GM12878 (cell line): ENCODE measurements at regions not wholly inside any gene's neighbourhood (a gene's known extent, or its start where the extent isn't known, plus 50 kb on each side); places are given as distances from the start of the nearest gene placed in this dataset.
"Not testable (repeated sequence)": the region's sequence is repeated elsewhere in the genome, so short reads cannot be mapped to it uniquely, and the experiment has no call there.

Experiments used
- ATAC-seq: fragments of 200-7000 bp; cut with Tn5 transposase; 3 replicates; pipeline ENCODE4 v1.9.1; 2020; ENCODE audit warnings: mild to moderate bottlenecking, moderate library complexity
- BruUV-seq: library from RNA; stranded (reverse); fragments of 400-500 nt; replicated peaks from 2 replicates; lab custom pipeline; 2021; lab: Mats Ljungman, UMichigan
- CTCF ChIA-PET: fragments of 300-600 bp; sonication (Branson Sonifier 250); formaldehyde crosslinking; extraction: SDS; loops from one replicate; lab custom pipeline; 2021; ENCODE audit warnings: inconsistent platforms; lab: Yijun Ruan, JAX
- POLR2A ChIA-PET: fragments of 350-600 bp; formaldehyde crosslinking; extraction: SDS; loops from one replicate; lab custom pipeline; 2021; ENCODE audit warnings: inconsistent platforms; lab: Charles Lee
- RAD21 ChIA-PET: fragments of 300-600 bp; sonication (Branson Sonifier 250); formaldehyde crosslinking; loops from one replicate; lab custom pipeline; 2023; ENCODE audit warnings: antibody characterized with exemption; ENCODE audit not compliant: unreplicated experiment; lab: Charles Lee
- SMC1A ChIA-PET: fragments of 300-600 bp; sonication (Branson Sonifier 250); formaldehyde crosslinking; loops from one replicate; lab custom pipeline; 2023; ENCODE audit not compliant: unreplicated experiment, uncharacterized antibody; lab: Charles Lee
- DNase-seq: peaks from one replicate; pipeline ENCODE4 v3.0.0-alpha.2; 2011; ENCODE audit warnings: low read depth, low spot score
- FAIRE-seq: peaks from 3 replicates; lab custom pipeline; 2011; peaks lifted over from hg19 to GRCh38; lab: Jason Lieb, UNC
- H2AFZ ChIP-seq: 2 replicates; pipeline ENCODE4 v1.6.0; 2011; ENCODE audit warnings: low read depth, low read length, control low read depth; ENCODE audit not compliant: control insufficient read depth
- H3K27ac ChIP-seq: 2 replicates; pipeline ENCODE4 v1.5.1; 2011; ENCODE audit warnings: control low read depth; ENCODE audit not compliant: control insufficient read depth, insufficient read depth
- H3K27me3 ChIP-seq, 2 experiments: replicated peaks in 1 of 2; 2 replicates each; pipeline versions ENCODE4 v1.6.0 to v1.6.1; 2011; ENCODE audit warnings: low read length in 1 of 2; ENCODE audit not compliant: control insufficient read depth in 2 of 2, insufficient read depth in 2 of 2
- H3K36me3 ChIP-seq, 2 experiments: 2 replicates each; pipeline ENCODE4 v1.5.1; 2011; ENCODE audit warnings: low read length in 1 of 2; ENCODE audit not compliant: control insufficient read depth in 2 of 2, insufficient read depth in 2 of 2
- H3K4me1 ChIP-seq: 2 replicates; pipeline ENCODE4 v1.6.1; 2011; ENCODE audit warnings: mild to moderate bottlenecking, low read length, moderate library complexity, mixed read lengths; ENCODE audit not compliant: control insufficient read depth, insufficient read depth
- H3K4me2 ChIP-seq: 2 replicates; pipeline ENCODE4 v1.6.0; 2011; ENCODE audit warnings: control low read depth; ENCODE audit not compliant: control insufficient read depth, insufficient read depth
- H3K4me3 ChIP-seq: fragments of 200-600 bp; sonication (generic); 2 replicates; pipeline ENCODE4 v1.5.1; 2016
- H3K79me2 ChIP-seq: 2 replicates; pipeline ENCODE4 v1.6.0; 2011; ENCODE audit warnings: low read length; ENCODE audit not compliant: control insufficient read depth, insufficient read depth
- H3K9ac ChIP-seq: 2 replicates; pipeline ENCODE4 v1.8.0; 2011; ENCODE audit warnings: low read length, control low read depth, mixed read lengths; ENCODE audit not compliant: control insufficient read depth, insufficient read depth
- H3K9me3 ChIP-seq: replicated peaks from 3 replicates; pipeline ENCODE4 v1.5.1; 2011; ENCODE audit warnings: mild to moderate bottlenecking, low read length; ENCODE audit not compliant: control insufficient read depth, insufficient read depth
- H4K20me1 ChIP-seq: 2 replicates; pipeline ENCODE4 v1.6.0; 2011; ENCODE audit not compliant: control insufficient read depth, insufficient read depth
- DPF2 ChIP-seq: fragments of 450-650 bp; IDR thresholded peaks from 2 replicates; pipeline ENCODE4 v1.6.1; 2017; ENCODE audit warnings: mild to moderate bottlenecking
- JUNB ChIP-seq: IDR thresholded peaks from 2 replicates; pipeline ENCODE4 v1.6.1; 2016; ENCODE audit warnings: antibody characterized with exemption, mild to moderate bottlenecking
- NKRF ChIP-seq: fragments of 450-650 bp; conservative IDR thresholded peaks from 2 replicates; pipeline ENCODE4 v1.6.1; 2017; ENCODE audit warnings: mild to moderate bottlenecking, moderate library complexity
- PAX8 ChIP-seq: fragments of 450-650 bp; IDR thresholded peaks from 2 replicates; pipeline ENCODE4 v1.6.1; 2017; ENCODE audit warnings: mild to moderate bottlenecking, moderate library complexity
- RELA ChIP-seq: fragments of 450-650 bp; IDR thresholded peaks from 2 replicates; pipeline ENCODE4 v1.8.0; 2014; ENCODE audit warnings: borderline replicate concordance; ENCODE audit not compliant: partially characterized antibody
- RUNX3 ChIP-seq: IDR thresholded peaks from 2 replicates; pipeline ENCODE4 v1.6.1; 2012; ENCODE audit warnings: low read length, inconsistent platforms
- WGBS: methylation state at CpG from one replicate; pipeline ENCODE4 v1.1.6; 2016; ENCODE audit warnings: low lambda C conversion rate; ENCODE audit not compliant: insufficient replicate concordance, insufficient coverage; ENCODE audit errors: missing lambda C conversion rate; 5-methylcytosine and 5-hydroxymethylcytosine counted together
- in situ Hi-C: fragments of 300-500 bp; cut with MboI; formaldehyde crosslinking; loops from 9 replicates; pipeline ENCODE4 v1.14.3; 2018; ENCODE audit warnings: mixed read lengths
- intact Hi-C: fragments of 100-400 bp; cut with micrococcal nuclease; formaldehyde crosslinking; loops from one replicate; pipeline ENCODE4 v1.14.2; 2022; ENCODE audit not compliant: unreplicated experiment

- TF ChIP-seq JUNB (no peak), RELA (no peak), NKRF (no peak), DPF2 (no peak), PAX8 (no peak), RUNX3 (no peak)
These were observed 70.2 kb downstream of the OR4C45 start (continued) for GRCh38 chr11:50102916-50103315.

- H3K27ac ChIP-seq, H3K4me1 ChIP-seq, DNase-seq, CTCF ChIA-PET, intact Hi-C loops, H3K4me2 ChIP-seq, in situ Hi-C loops, H3K9ac ChIP-seq, H3K4me3 ChIP-seq, RAD21 ChIA-PET, H3K79me2 ChIP-seq, BruUV-seq, FAIRE-seq, H3K27me3 ChIP-seq, H4K20me1 ChIP-seq, SMC1A ChIA-PET, H2AFZ ChIP-seq, H3K9me3 ChIP-seq, ATAC-seq, H3K36me3 ChIP-seq, POLR2A ChIA-PET: not testable (repeated sequence)
- 11% methylated on average over 2 of the region's 2 CpGs for WGBS
These were observed 108.0 kb downstream of the OR4C45 start for GRCh38 chr11:50140686-50141085.

GRCh38 chr11:50146308-50146707 is 113.6 kb downstream of the OR4C45 start:
- H3K36me3 ChIP-seq, H3K9me3 ChIP-seq, FAIRE-seq, intact Hi-C loops, in situ Hi-C loops, H3K9ac ChIP-seq, RAD21 ChIA-PET, H4K20me1 ChIP-seq, H3K79me2 ChIP-seq, H3K4me1 ChIP-seq, H3K27ac ChIP-seq, POLR2A ChIA-PET, H3K4me2 ChIP-seq, ATAC-seq, H2AFZ ChIP-seq, SMC1A ChIA-PET, H3K4me3 ChIP-seq, DNase-seq, CTCF ChIA-PET, H3K27me3 ChIP-seq, BruUV-seq: not testable (repeated sequence)
- 2% methylated on average over 3 of the region's 3 CpGs for WGBS

DNA sequence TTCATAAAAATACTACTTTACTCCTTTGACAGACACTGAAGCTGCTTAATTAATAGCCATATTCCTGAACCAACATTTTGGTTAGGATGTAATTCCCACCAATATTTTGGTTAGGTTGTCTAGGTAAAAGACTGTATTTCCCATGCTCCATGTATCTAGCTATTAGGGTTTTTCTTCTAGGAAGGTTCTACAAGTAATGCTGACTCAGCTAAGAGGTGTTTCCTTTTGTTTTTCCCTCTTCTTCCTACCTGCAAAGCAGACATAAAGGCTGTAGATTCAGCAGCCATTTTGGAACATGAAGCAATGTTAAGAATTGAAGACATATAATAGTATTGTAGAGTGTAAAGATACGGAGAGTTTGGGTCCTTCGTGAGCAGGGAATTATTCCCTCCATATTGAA is 115.3 kb downstream of the OR4C45 start:
- H3K4me2 ChIP-seq, H3K9me3 ChIP-seq, CTCF ChIA-PET, RAD21 ChIA-PET, in situ Hi-C loops, H3K9ac ChIP-seq, BruUV-seq, H3K79me2 ChIP-seq, H3K27ac ChIP-seq, H3K36me3 ChIP-seq, H4K20me1 ChIP-seq, H3K27me3 ChIP-seq, SMC1A ChIA-PET, H2AFZ ChIP-seq, ATAC-seq, intact Hi-C loops, DNase-seq, H3K4me3 ChIP-seq, H3K4me1 ChIP-seq, FAIRE-seq, POLR2A ChIA-PET: not testable (repeated sequence)
- 25% methylated on average over 2 of the region's 2 CpGs for WGBS
